Thyroid gland (tissue), 4 donors: ENCODE measurements at regions not wholly inside any gene's neighbourhood (a gene's known extent, or its start where the extent isn't known, plus 50 kb on each side); places are given as distances from the start of the nearest gene placed in this dataset.

Experiments
- DNase-seq, 2 donors: peaks; one replicate each; pipeline ENCODE4 v3.0.0-alpha.2; 2019
- H3K27ac ChIP-seq, 3 donors: fragments of 200-600 bp; sonication (generic); 1 replicate in 2 of 3; 2 replicates in 1 of 3; pipeline ENCODE4 v1.5.1; 2016 to 2019; ENCODE audit warnings: mild to moderate bottlenecking in 1 of 3, moderate library complexity in 1 of 3
- H3K27me3 ChIP-seq: fragments of 200-600 bp; sonication (generic); one replicate; pipeline ENCODE4 v1.5.1; 2019
- H3K36me3 ChIP-seq, 2 donors: fragments of 200-600 bp; sonication (generic); one replicate each; pipeline ENCODE4 v1.5.1; 2016 to 2019
- H3K4me1 ChIP-seq, 2 donors: fragments of 200-600 bp; sonication (generic); one replicate each; pipeline ENCODE4 v1.5.1; 2017 to 2019
- H3K4me3 ChIP-seq, 3 donors: fragments of 200-600 bp; sonication (generic); replicated peaks in 1 of 3; 1 replicate in 2 of 3; 2 replicates in 1 of 3; pipeline ENCODE4 v1.5.1; 2016; ENCODE audit warnings: mild to moderate bottlenecking in 1 of 3
- H3K9me3 ChIP-seq: fragments of 200-600 bp; sonication (generic); one replicate; pipeline ENCODE4 v1.5.1; 2017
- CTCF ChIP-seq, 6 experiments: fragments of 200-600 bp in 3 of 6; fragments of 450-650 bp in 3 of 6; sonication (generic) in 3 of 6; IDR thresholded peaks; one replicate each; pipeline ENCODE4 v1.5.1; 2016 to 2019; ENCODE audit warnings: antibody characterized with exemption in 6 of 6, mild to moderate bottlenecking in 2 of 6, inconsistent platforms in 1 of 6, moderate library complexity in 1 of 6
- POLR2A ChIP-seq, 2 donors: fragments of 450-650 bp; IDR thresholded peaks; one replicate each; pipeline ENCODE4 v1.6.1; 2017; ENCODE audit warnings: antibody characterized with exemption in 2 of 2, mild to moderate bottlenecking in 2 of 2, moderate library complexity in 1 of 2
- WGBS, 2 donors: methylation state at CpG; one replicate each; pipeline ENCODE4 v1.1.5; 2017; 5-methylcytosine and 5-hydroxymethylcytosine counted together
- intact Hi-C: fragments of 100-400 bp; cut with DNase I; formaldehyde crosslinking; loops from one replicate; pipeline ENCODE4 v1.15.1; 2023

GRCh38 chrX:113644426-113644825 lies 803.8 kb upstream of the AMOT start:
- Histone ChIP-seq H3K36me3 (no peaks in the 10 kb centered on the region), H3K27me3 (no peaks in the 10 kb centered on the region), H3K9me3 (no peaks in the 10 kb centered on the region), H3K4me3 (no peak overlapping the region), H3K27ac (no peak overlapping the region), H3K4me1 (no peaks in the 10 kb centered on the region)
- intact Hi-C loops, result no loop called here
- DNase-seq, result no peak
- TF ChIP-seq CTCF (IDR thresholded peaks at IDR 0.05) (no peak), POLR2A (IDR thresholded peaks at IDR 0.05) (no peak)
- 85 to 87% methylated on average over 3 of the region's 3 CpGs for WGBS, 2 donors

DNA sequence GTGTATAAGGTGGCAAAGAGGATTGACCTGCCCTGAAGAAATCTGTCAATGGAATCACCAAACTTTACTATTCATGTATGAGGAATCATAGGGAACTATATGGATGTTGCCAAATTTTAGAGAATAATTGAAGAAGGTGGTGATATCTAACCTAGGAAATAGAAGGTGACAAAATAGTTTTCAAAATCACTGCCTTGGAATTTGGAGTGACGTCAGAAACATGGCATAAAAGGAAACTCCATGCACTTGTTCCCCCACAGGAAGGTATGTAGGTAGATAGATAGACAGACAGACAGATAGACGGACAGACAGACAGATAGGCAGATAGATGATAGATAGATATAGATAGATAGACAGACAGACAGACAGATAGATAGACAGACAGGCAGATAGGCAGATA lies 793.9 kb upstream of the AMOT start:
- Histone ChIP-seq H3K27me3 (no peaks in the 10 kb centered on the region), H3K36me3 (no peaks in the 10 kb centered on the region), H3K4me1 (no peaks in the 10 kb centered on the region), H3K27ac (no peak overlapping the region), H3K4me3 (no peak overlapping the region), H3K9me3 (no peaks in the 10 kb centered on the region)
- WGBS, 2 donors, result 84 to 85% methylated on average over 2 of the region's 2 CpGs
- no peak for DNase-seq
- intact Hi-C loops, result no loop called here
- TF ChIP-seq POLR2A (IDR thresholded peaks at IDR 0.05), result no peak
- no peak for TF ChIP-seq CTCF (IDR thresholded peaks at IDR 0.05)

DNA sequence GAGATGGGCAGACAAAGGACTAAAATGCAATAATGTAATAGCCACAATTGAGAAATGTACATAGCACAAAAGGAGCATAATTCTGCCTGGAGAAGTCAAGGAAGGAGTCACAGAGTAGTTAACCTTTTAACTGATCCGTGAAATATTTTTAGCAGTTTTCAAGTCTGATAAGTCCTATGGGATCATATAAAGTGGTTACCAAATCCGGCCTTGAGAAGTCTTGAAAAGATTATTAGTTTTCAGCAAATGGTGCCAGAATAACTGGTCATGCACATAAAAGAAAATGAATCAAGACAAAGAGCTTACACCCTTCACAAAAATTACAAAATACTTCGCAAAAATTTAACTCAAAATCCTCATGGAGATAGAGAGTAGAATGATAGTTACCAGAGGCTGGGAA lies 788.7 kb upstream of the AMOT start:
- no peak for TF ChIP-seq CTCF (IDR thresholded peaks at IDR 0.05)
- TF ChIP-seq POLR2A (IDR thresholded peaks at IDR 0.05), result no peak
- Histone ChIP-seq H3K9me3 (no peaks in the 10 kb centered on the region), H3K36me3 (no peaks in the 10 kb centered on the region), H3K27ac (no peak overlapping the region), H3K4me1 (no peaks in the 10 kb centered on the region), H3K4me3 (no peak overlapping the region), H3K27me3 (no peaks in the 10 kb centered on the region)
- 76 to 87% methylated on average over 3 of the region's 3 CpGs for WGBS, 2 donors
- DNase-seq, result no peak
- intact Hi-C loops, result no loop called here

DNA sequence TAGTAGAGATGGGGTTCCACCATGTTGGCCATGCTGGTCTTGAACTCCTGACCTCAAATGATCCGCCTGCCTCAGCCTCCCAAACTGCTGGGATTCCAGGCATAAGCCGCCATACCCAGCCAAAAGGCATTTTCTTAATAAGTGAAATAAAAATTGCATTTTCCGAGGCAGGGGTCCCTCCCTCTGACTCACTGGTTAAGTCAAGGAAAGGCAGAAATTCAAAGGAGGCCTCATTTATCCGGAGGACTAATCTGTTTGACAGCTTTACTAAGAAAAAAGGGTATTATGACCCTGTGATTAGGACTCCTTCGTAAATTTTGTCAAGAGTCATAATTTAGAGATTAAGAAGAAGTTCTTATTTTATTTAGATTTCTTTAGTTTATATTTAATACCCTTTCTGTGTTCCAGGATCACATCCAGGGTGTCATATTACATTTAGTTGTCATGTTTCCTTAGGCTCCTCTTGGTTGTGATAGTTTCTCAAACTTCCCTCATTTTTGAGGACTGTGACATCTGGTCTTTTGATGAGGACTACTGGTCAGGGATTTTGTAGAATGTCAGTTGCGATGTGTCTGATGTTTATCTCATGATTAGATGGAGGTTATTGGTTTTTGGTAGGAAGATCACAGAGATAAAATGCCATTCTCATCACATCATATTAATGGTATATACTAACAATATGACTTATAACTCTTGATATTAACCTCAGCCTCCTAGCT lies 753.7 kb upstream of the AMOT start:
- Histone ChIP-seq H3K36me3 (no peaks in the 10 kb centered on the region), H3K9me3 (no peaks in the 10 kb centered on the region), H3K27me3 (no peaks in the 10 kb centered on the region), H3K4me3 (no peak overlapping the region), H3K27ac (no peak overlapping the region), H3K4me1 (no peaks in the 10 kb centered on the region)
- WGBS, 2 donors, result 86% methylated on average over 6 of the region's 6 CpGs
- TF ChIP-seq POLR2A (IDR thresholded peaks at IDR 0.05), result no peak
- TF ChIP-seq CTCF (IDR thresholded peaks at IDR 0.05), result no peak
- DNase-seq, result no peak
- intact Hi-C loops, result no loop called here

- TF ChIP-seq POLR2A (IDR thresholded peaks at IDR 0.05), result no peak
- TF ChIP-seq CTCF (IDR thresholded peaks at IDR 0.05), result no peak
- 88 to 92% methylated on average over 15 of the region's 15 CpGs for WGBS, 2 donors
- H3K36me3 ChIP-seq, result no peaks in the 10 kb centered on the region
- H3K4me3 ChIP-seq, result no peak overlapping the region
- no peak overlapping the region for H3K27ac ChIP-seq
- H3K4me1 ChIP-seq, result no peaks in the 10 kb centered on the region
- no peak for DNase-seq
- H3K9me3 ChIP-seq, result no peaks in the 10 kb centered on the region
- intact Hi-C loops, result no loop called here
- peaks cover 4% of the 10 kb centered on the region for H3K27me3 ChIP-seq
These were observed 745.8 kb upstream of the AMOT start for GRCh38 chrX:113586281-113586898.
